GM03348 (cell line): ENCODE measurements at regions not wholly inside any gene's neighbourhood (a gene's known extent, or its start where the extent isn't known, plus 50 kb on each side); places are given as distances from the start of the nearest gene placed in this dataset.
"Not testable (repeated sequence)": the region's sequence is repeated elsewhere in the genome, so short reads cannot be mapped to it uniquely, and the experiment has no call there.

Source experiments
- DNase-seq: peaks from one replicate; pipeline ENCODE4 v3.0.0; 2012; ENCODE audit warnings: low spot score

GRCh38 chr9:33623658-33624586, 99.9 kb downstream of the ANKRD18B start:
- DNase-seq: peak; percentile 89

GRCh38 chr9:33628318-33628717, 104.3 kb downstream of the ANKRD18B start:
- DNase-seq: not testable (repeated sequence)

GRCh38 chr9:33628865-33629410, 104.9 kb downstream of the ANKRD18B start:
- no peak for DNase-seq

GRCh38 chr9:33633636-33634035, 109.6 kb downstream of the ANKRD18B start:
- no peak for DNase-seq

GRCh38 chr9:33637881-33638280, 113.8 kb downstream of the ANKRD18B start:
- DNase-seq: no peak

GRCh38 chr9:33638391-33638915, 114.4 kb downstream of the ANKRD18B start:
- DNase-seq: no peak

- no peak for DNase-seq
These were observed 121.7 kb downstream of the ANKRD18B start for GRCh38 chr9:33645706-33646105.

GRCh38 chr9:33649463-33649862, 125.4 kb downstream of the ANKRD18B start:
- DNase-seq: no peak

- no peak for DNase-seq
These were observed 127.1 kb downstream of the ANKRD18B start for GRCh38 chr9:33651125-33651524.

GRCh38 chr9:33659921-33660320, 135.4 kb upstream of the PRSS3 start:
- no peak for DNase-seq

- DNase-seq: no peak
These were observed 134.6 kb upstream of the PRSS3 start for GRCh38 chr9:33660772-33661171.

- DNase-seq: no peak
These were observed 134.2 kb upstream of the PRSS3 start for GRCh38 chr9:33661176-33661575.

GRCh38 chr9:33662871-33663270, 132.5 kb upstream of the PRSS3 start:
- no peak for DNase-seq

GRCh38 chr9:33676194-33676745, 119.1 kb upstream of the PRSS3 start:
- DNase-seq: not testable (repeated sequence)

GRCh38 chr9:33676746-33677505, 118.4 kb upstream of the PRSS3 start:
- DNase-seq: peak; percentile 17

- no peak for DNase-seq
These were observed 117.9 kb upstream of the PRSS3 start for GRCh38 chr9:33677506-33677809.

- DNase-seq: no peak
These were observed 117.4 kb upstream of the PRSS3 start for GRCh38 chr9:33677961-33678360.

GRCh38 chr9:33682551-33682950, 112.8 kb upstream of the PRSS3 start:
- no peak for DNase-seq

- no peak for DNase-seq
These were observed 110.5 kb upstream of the PRSS3 start for GRCh38 chr9:33684831-33685230.

GRCh38 chr9:33686942-33687341, 108.4 kb upstream of the PRSS3 start:
- no peak for DNase-seq

GRCh38 chr9:33687779-33688178, 107.6 kb upstream of the PRSS3 start:
- DNase-seq: no peak

- no peak for DNase-seq
These were observed 105.0 kb upstream of the PRSS3 start for GRCh38 chr9:33690143-33690933.
